ENCODE measurements at regions not wholly inside any gene's neighbourhood (a gene's known extent, or its start where the extent isn't known, plus 50 kb on each side); places are given as distances from the start of the nearest gene placed in this dataset.
"Not testable (repeated sequence)": the region's sequence is repeated elsewhere in the genome, so short reads cannot be mapped to it uniquely, and the experiment has no call there.

DNA sequence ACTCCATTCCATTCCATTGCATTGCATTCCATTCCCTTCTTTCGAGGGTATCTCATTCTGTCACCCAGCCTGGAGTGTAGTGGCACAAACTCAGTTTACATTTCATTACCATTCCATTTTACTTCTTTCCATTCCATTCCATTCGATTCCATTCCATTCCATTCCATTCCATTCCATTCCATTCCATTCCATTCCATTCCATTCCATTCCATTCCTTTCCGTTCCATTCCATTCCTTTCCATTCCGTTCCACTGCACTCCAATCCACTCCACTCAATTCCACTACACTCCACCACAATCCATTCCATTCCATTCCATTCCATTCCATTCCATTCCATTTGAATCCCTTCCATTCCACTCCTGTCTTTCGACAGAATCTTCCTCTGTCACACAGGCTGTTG, 1472.0 kb downstream of the TSPY10 start:
- TF ChIP-seq, protein P1, sequence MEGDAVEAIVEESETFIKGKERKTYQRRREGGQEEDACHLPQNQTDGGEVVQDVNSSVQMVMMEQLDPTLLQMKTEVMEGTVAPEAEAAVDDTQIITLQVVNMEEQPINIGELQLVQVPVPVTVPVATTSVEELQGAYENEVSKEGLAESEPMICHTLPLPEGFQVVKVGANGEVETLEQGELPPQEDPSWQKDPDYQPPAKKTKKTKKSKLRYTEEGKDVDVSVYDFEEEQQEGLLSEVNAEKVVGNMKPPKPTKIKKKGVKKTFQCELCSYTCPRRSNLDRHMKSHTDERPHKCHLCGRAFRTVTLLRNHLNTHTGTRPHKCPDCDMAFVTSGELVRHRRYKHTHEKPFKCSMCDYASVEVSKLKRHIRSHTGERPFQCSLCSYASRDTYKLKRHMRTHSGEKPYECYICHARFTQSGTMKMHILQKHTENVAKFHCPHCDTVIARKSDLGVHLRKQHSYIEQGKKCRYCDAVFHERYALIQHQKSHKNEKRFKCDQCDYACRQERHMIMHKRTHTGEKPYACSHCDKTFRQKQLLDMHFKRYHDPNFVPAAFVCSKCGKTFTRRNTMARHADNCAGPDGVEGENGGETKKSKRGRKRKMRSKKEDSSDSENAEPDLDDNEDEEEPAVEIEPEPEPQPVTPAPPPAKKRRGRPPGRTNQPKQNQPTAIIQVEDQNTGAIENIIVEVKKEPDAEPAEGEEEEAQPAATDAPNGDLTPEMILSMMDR (IDR thresholded peaks at IDR 0.05) = not testable (repeated sequence)
- TF ChIP-seq POLR2A (IDR thresholded peaks at IDR 0.05) = not testable (repeated sequence)
